Left ventricle myocardium inferior (tissue), 1 donor: ENCODE measurements at regions not wholly inside any gene's neighbourhood (a gene's known extent, or its start where the extent isn't known, plus 50 kb on each side); places are given as distances from the start of the nearest gene placed in this dataset.

ENCODE experiments used
- DNase-seq: peaks from one replicate; pipeline ENCODE4 v3.0.0-alpha.2; 2020
- H3K27ac ChIP-seq: fragments of 200-600 bp; replicated peaks from 2 replicates; pipeline ENCODE4 v1.8.0; 2021
- H3K27me3 ChIP-seq: fragments of 200-600 bp; 2 replicates; pipeline ENCODE4 v1.8.0; 2021; ENCODE audit warnings: low read depth
- H3K36me3 ChIP-seq: fragments of 200-600 bp; 2 replicates; pipeline ENCODE4 v1.8.0; 2021
- H3K4me1 ChIP-seq: fragments of 200-600 bp; 2 replicates; pipeline ENCODE4 v1.8.0; 2021
- H3K4me3 ChIP-seq: fragments of 200-600 bp; 2 replicates; pipeline ENCODE4 v1.8.0; 2021; ENCODE audit warnings: mild to moderate bottlenecking, moderate library complexity
- H3K9me3 ChIP-seq: fragments of 200-600 bp; replicated peaks from 2 replicates; pipeline ENCODE4 v1.8.0; 2021
- CTCF ChIP-seq: fragments of 200-600 bp; IDR thresholded peaks from 2 replicates; pipeline ENCODE4 v1.8.0; 2021; ENCODE audit warnings: antibody characterized with exemption, mild to moderate bottlenecking, borderline replicate concordance
- intact Hi-C: fragments of 100-400 bp; cut with micrococcal nuclease; formaldehyde crosslinking; loops from one replicate; pipeline ENCODE4 v1.11.0; 2022
- donor health status: DM: no; HTN: yes; CAD: no; lungs with severe emphysema.

GRCh38 chr6:155887421-155887820, 431.8 kb upstream of the NOX3 start:
- intact Hi-C loops = no loop called here
- no peak overlapping the region for H3K4me3 ChIP-seq
- H3K27ac ChIP-seq = no peak overlapping the region
- no peak for TF ChIP-seq CTCF
- no peaks in the 10 kb centered on the region for H3K27me3 ChIP-seq
- no peaks in the 10 kb centered on the region for H3K36me3 ChIP-seq
- DNase-seq = no peak
- peaks cover 7% of the 10 kb centered on the region for H3K4me1 ChIP-seq
- no peaks in the 10 kb centered on the region for H3K9me3 ChIP-seq

GRCh38 chr6:155883741-155884140, 428.1 kb upstream of the NOX3 start:
- Histone ChIP-seq H3K27ac (peak overlapping the region; percentile 24), H3K4me3 (no peak overlapping the region), H3K9me3 (no peaks in the 10 kb centered on the region), H3K27me3 (no peaks in the 10 kb centered on the region), H3K4me1 (peaks cover 13% of the 10 kb centered on the region), H3K36me3 (no peaks in the 10 kb centered on the region)
- intact Hi-C loops = no loop called here
- DNase-seq = no peak
- TF ChIP-seq CTCF = no peak

- Histone ChIP-seq H3K4me3 (no peak overlapping the region), H3K27ac (peak overlapping the region; percentile 24), H3K4me1 (peaks cover 13% of the 10 kb centered on the region), H3K9me3 (no peaks in the 10 kb centered on the region), H3K36me3 (no peaks in the 10 kb centered on the region), H3K27me3 (no peaks in the 10 kb centered on the region)
- intact Hi-C loops = no loop called here
- DNase-seq = no peak
- TF ChIP-seq CTCF = no peak
Measured at GRCh38 chr6:155883334-155883731, 427.7 kb upstream of the NOX3 start.

GRCh38 chr6:155882527-155883333, 427.1 kb upstream of the NOX3 start:
- H3K4me1 ChIP-seq = peaks cover 13% of the 10 kb centered on the region
- H3K27me3 ChIP-seq = no peaks in the 10 kb centered on the region
- H3K27ac ChIP-seq = no peak overlapping the region
- TF ChIP-seq CTCF = no peak
- no peak overlapping the region for H3K4me3 ChIP-seq
- intact Hi-C loops = no loop called here
- no peaks in the 10 kb centered on the region for H3K9me3 ChIP-seq
- no peaks in the 10 kb centered on the region for H3K36me3 ChIP-seq
- DNase-seq = no peak

GRCh38 chr6:155881826-155882526, 426.3 kb upstream of the NOX3 start:
- Histone ChIP-seq H3K27me3 (no peaks in the 10 kb centered on the region), H3K27ac (no peak overlapping the region), H3K4me1 (peaks cover 13% of the 10 kb centered on the region), H3K4me3 (no peak overlapping the region), H3K36me3 (no peaks in the 10 kb centered on the region), H3K9me3 (no peaks in the 10 kb centered on the region)
- intact Hi-C loops = no loop called here
- TF ChIP-seq CTCF = no peak
- no peak for DNase-seq
